Coronary artery (tissue), 2 donors: ENCODE measurements at regions not wholly inside any gene's neighbourhood (a gene's known extent, or its start where the extent isn't known, plus 50 kb on each side); places are given as distances from the start of the nearest gene placed in this dataset.

ENCODE experiments used
- DNase-seq: peaks from one replicate; pipeline ENCODE4 v3.0.0-alpha.2; 2017; ENCODE audit warnings: low spot score
- H3K27ac ChIP-seq, 2 donors: fragments of 200-600 bp; sonication (generic); one replicate each; pipeline ENCODE4 v1.5.1; 2016 to 2019
- H3K4me3 ChIP-seq: fragments of 200-600 bp; sonication (generic); 2 replicates; pipeline ENCODE4 v1.5.1; 2016; ENCODE audit warnings: mild to moderate bottlenecking, moderate library complexity
- CTCF ChIP-seq: fragments of 200-600 bp; sonication (generic); IDR thresholded peaks from one replicate; pipeline ENCODE4 v1.5.1; 2019; ENCODE audit warnings: antibody characterized with exemption

- DNase-seq, result no peak
- Histone ChIP-seq H3K4me3 (no peak overlapping the region), H3K27ac (no peak overlapping the region)
- no peak for TF ChIP-seq CTCF
Observed at GRCh38 chr3:148211725-148212124, 486.0 kb upstream of the AGTR1 start.

- no peak for TF ChIP-seq CTCF
- no peak for DNase-seq
Observed at GRCh38 chr3:148214705-148215104, 483.0 kb upstream of the AGTR1 start.

GRCh38 chr3:148217317-148217716 lies 480.4 kb upstream of the AGTR1 start:
- DNase-seq, result no peak

More at GRCh38 chr3:148214705-148215104, 483.0 kb upstream of the AGTR1 start:
- no peak overlapping the region for H3K27ac ChIP-seq
- no peak overlapping the region for H3K4me3 ChIP-seq

GRCh38 chr3:148218222-148218621 lies 479.5 kb upstream of the AGTR1 start:
- no peak for DNase-seq
- no peak for TF ChIP-seq CTCF
- Histone ChIP-seq H3K4me3 (no peak overlapping the region), H3K27ac (no peak overlapping the region)

More at GRCh38 chr3:148217317-148217716, 480.4 kb upstream of the AGTR1 start:
- no peak overlapping the region for H3K27ac ChIP-seq
- TF ChIP-seq CTCF, result no peak
- no peak overlapping the region for H3K4me3 ChIP-seq

GRCh38 chr3:148219999-148220398 lies 477.7 kb upstream of the AGTR1 start:
- no peak for TF ChIP-seq CTCF
- Histone ChIP-seq H3K27ac (no peak overlapping the region), H3K4me3 (no peak overlapping the region)
- no peak for DNase-seq

GRCh38 chr3:148221303-148221702 lies 476.4 kb upstream of the AGTR1 start:
- Histone ChIP-seq H3K4me3 (no peak overlapping the region), H3K27ac (no peak overlapping the region)
- no peak for DNase-seq
- no peak for TF ChIP-seq CTCF

GRCh38 chr3:148223266-148223665 lies 474.4 kb upstream of the AGTR1 start:
- TF ChIP-seq CTCF, result no peak
- no peak for DNase-seq
- no peak overlapping the region for H3K27ac ChIP-seq
- H3K4me3 ChIP-seq, result no peak overlapping the region
